ENCODE measurements at regions not wholly inside any gene's neighbourhood (a gene's known extent, or its start where the extent isn't known, plus 50 kb on each side); places are given as distances from the start of the nearest gene placed in this dataset.

- no peak for TF ChIP-seq CTCF (IDR thresholded peaks at IDR 0.05)
- Histone ChIP-seq H3K4me1 (no peaks in the 10 kb centered on the region), H3K36me3 (ENCODE audit: insufficient read depth in 1 of 2, low read depth in 1 of 2) (no peaks in the 10 kb centered on the region), H3K27ac (no peak overlapping the region), H3K9me3 (no peaks in the 10 kb centered on the region), H3K4me3 (no peak overlapping the region), H3K27me3 (ENCODE audit: insufficient read depth in 3 of 3, low read length in 2 of 3) (no peaks in the 10 kb centered on the region)
- no peak for ATAC-seq
- intact Hi-C loops (cut with DNase I): no loop called here
- no peak for DNase-seq
- WGBS, 3 donors: 51 to 64% (median 57%) methylated on average over 4 of the region's 4 CpGs
Observed at GRCh38 chr1:34278211-34278610, 101.5 kb downstream of the C1orf94 start.

GRCh38 chr1:34279971-34280370, 103.3 kb downstream of the C1orf94 start:
- Histone ChIP-seq H3K27me3 (ENCODE audit: insufficient read depth in 3 of 3, low read length in 2 of 3) (no peaks in the 10 kb centered on the region), H3K9me3 (no peaks in the 10 kb centered on the region), H3K36me3 (ENCODE audit: insufficient read depth in 1 of 2, low read depth in 1 of 2) (no peaks in the 10 kb centered on the region), H3K4me1 (no peaks in the 10 kb centered on the region), H3K4me3 (no peak overlapping the region), H3K27ac (no peak overlapping the region)
- intact Hi-C loops (cut with DNase I): no loop called here
- ATAC-seq (no peak), DNase-seq (no peak)
- 74 to 91% (median 82%) methylated on average over 1 of the region's 1 CpG for WGBS, 3 donors
- TF ChIP-seq CTCF (IDR thresholded peaks at IDR 0.05): no peak

- Histone ChIP-seq H3K27me3 (ENCODE audit: insufficient read depth in 3 of 3, low read length in 2 of 3) (no peaks in the 10 kb centered on the region), H3K4me1 (no peaks in the 10 kb centered on the region), H3K4me3 (no peak overlapping the region), H3K27ac (no peak overlapping the region), H3K9me3 (no peaks in the 10 kb centered on the region), H3K36me3 (ENCODE audit: insufficient read depth in 1 of 2, low read depth in 1 of 2) (no peaks in the 10 kb centered on the region)
- 69 to 77% (median 74%) methylated on average over 4 of the region's 4 CpGs for WGBS, 3 donors
- intact Hi-C loops (cut with DNase I): no loop called here
- ATAC-seq (no peak), DNase-seq (no peak)
- TF ChIP-seq CTCF (IDR thresholded peaks at IDR 0.05): no peak
Observed at GRCh38 chr1:34280509-34280908, 103.8 kb downstream of the C1orf94 start.

GRCh38 chr1:34283142-34283541, 106.4 kb downstream of the C1orf94 start:
- Histone ChIP-seq H3K4me3 (no peak overlapping the region), H3K27ac (no peak overlapping the region), H3K4me1 (no peaks in the 10 kb centered on the region), H3K27me3 (ENCODE audit: insufficient read depth in 3 of 3, low read length in 2 of 3) (peaks cover 0 to 2% (median 0%) of the 10 kb centered on the region in 3 donors), H3K9me3 (no peaks in the 10 kb centered on the region), H3K36me3 (ENCODE audit: insufficient read depth in 1 of 2, low read depth in 1 of 2) (no peaks in the 10 kb centered on the region)
- DNase-seq: no peak
- 42 to 66% (median 57%) methylated on average over 3 of the region's 3 CpGs for WGBS, 3 donors
- intact Hi-C loops (cut with DNase I): no loop called here
- ATAC-seq: no peak
- no peak for TF ChIP-seq CTCF (IDR thresholded peaks at IDR 0.05)

- WGBS, 3 donors: 51 to 69% (median 51%) methylated on average over 6 of the region's 6 CpGs
Observed at GRCh38 chr1:34286511-34286910, 109.8 kb downstream of the C1orf94 start.

More at GRCh38 chr1:34286511-34286910, 109.8 kb downstream of the C1orf94 start:
- Histone ChIP-seq H3K27me3 (ENCODE audit: insufficient read depth in 3 of 3, low read length in 2 of 3) (peaks cover 0 to 2% (median 0%) of the 10 kb centered on the region in 3 donors), H3K9me3 (no peaks in the 10 kb centered on the region), H3K4me3 (no peak overlapping the region), H3K27ac (no peak overlapping the region), H3K4me1 (no peaks in the 10 kb centered on the region), H3K36me3 (ENCODE audit: insufficient read depth in 1 of 2, low read depth in 1 of 2) (no peaks in the 10 kb centered on the region)
- intact Hi-C loops (cut with DNase I): no loop called here
- no peak for ATAC-seq
- no peak for DNase-seq
- TF ChIP-seq CTCF (IDR thresholded peaks at IDR 0.05): no peak
